ENCODE measurements at regions not wholly inside any gene's neighbourhood (a gene's known extent, or its start where the extent isn't known, plus 50 kb on each side); places are given as distances from the start of the nearest gene placed in this dataset.

DNA sequence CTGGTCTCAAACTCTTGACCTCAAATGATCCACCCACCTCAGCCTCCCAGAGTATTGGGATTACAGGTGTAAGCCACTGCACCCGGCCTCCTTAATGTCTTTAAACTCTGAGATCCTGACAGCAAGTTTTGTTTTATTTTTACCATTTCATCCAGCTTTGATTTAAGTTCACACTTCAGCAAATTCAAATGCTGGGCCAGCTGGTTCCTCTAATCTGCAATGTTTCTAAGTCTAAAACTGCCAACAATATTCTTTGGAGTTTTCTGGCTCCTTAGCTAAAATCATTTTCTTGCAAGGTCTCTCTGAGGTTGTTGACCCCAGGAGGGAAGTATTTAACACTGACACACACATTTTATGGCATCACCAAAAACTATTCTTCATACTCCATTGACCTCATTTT lies 72.0 kb upstream of the COL24A1 start:
- TF ChIP-seq, protein P1, sequence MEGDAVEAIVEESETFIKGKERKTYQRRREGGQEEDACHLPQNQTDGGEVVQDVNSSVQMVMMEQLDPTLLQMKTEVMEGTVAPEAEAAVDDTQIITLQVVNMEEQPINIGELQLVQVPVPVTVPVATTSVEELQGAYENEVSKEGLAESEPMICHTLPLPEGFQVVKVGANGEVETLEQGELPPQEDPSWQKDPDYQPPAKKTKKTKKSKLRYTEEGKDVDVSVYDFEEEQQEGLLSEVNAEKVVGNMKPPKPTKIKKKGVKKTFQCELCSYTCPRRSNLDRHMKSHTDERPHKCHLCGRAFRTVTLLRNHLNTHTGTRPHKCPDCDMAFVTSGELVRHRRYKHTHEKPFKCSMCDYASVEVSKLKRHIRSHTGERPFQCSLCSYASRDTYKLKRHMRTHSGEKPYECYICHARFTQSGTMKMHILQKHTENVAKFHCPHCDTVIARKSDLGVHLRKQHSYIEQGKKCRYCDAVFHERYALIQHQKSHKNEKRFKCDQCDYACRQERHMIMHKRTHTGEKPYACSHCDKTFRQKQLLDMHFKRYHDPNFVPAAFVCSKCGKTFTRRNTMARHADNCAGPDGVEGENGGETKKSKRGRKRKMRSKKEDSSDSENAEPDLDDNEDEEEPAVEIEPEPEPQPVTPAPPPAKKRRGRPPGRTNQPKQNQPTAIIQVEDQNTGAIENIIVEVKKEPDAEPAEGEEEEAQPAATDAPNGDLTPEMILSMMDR (conservative IDR thresholded peaks at IDR 0.05; ENCODE audit: low read depth, low read length), result no peak
- no peak for TF ChIP-seq EZH2phosphoT487 (IDR thresholded peaks at IDR 0.05; ENCODE audit: borderline replicate concordance, low read length)
- no peak for TF ChIP-seq EZH2 (IDR thresholded peaks at IDR 0.05; ENCODE audit: low read length, unreplicated experiment)
